ENCODE measurements at regions not wholly inside any gene's neighbourhood (a gene's known extent, or its start where the extent isn't known, plus 50 kb on each side); places are given as distances from the start of the nearest gene placed in this dataset.

DNA sequence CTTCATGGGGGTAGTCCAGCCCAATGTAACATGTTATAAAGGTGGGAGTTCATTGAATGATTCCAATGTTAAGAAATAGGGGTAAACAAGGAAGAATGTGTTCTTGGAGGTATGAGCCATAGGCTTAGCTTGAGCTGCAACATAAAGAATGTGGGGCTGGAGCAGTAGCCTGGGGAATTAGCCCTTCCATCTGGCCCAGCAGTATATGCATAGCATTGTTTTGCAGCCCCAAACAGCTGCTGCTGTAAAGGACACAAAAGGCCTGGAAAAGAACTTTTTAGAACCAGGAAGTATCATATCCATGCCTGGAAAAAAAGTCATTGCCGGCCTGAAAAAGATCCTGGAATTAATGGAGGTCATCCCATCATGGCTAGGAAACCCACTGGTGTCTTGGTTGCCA is 55.8 kb upstream of the SMARCA2 start:
- Histone ChIP-seq H3K4me3 (no peak overlapping the region), H3K9me3 (no peaks in the 10 kb centered on the region), H3K27ac (no peak overlapping the region), H3K27me3 (no peaks in the 10 kb centered on the region), H3K36me3 (no peaks in the 10 kb centered on the region), H3K4me1 (no peaks in the 10 kb centered on the region)
- TF ChIP-seq, protein P1, sequence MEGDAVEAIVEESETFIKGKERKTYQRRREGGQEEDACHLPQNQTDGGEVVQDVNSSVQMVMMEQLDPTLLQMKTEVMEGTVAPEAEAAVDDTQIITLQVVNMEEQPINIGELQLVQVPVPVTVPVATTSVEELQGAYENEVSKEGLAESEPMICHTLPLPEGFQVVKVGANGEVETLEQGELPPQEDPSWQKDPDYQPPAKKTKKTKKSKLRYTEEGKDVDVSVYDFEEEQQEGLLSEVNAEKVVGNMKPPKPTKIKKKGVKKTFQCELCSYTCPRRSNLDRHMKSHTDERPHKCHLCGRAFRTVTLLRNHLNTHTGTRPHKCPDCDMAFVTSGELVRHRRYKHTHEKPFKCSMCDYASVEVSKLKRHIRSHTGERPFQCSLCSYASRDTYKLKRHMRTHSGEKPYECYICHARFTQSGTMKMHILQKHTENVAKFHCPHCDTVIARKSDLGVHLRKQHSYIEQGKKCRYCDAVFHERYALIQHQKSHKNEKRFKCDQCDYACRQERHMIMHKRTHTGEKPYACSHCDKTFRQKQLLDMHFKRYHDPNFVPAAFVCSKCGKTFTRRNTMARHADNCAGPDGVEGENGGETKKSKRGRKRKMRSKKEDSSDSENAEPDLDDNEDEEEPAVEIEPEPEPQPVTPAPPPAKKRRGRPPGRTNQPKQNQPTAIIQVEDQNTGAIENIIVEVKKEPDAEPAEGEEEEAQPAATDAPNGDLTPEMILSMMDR (IDR thresholded peaks at IDR 0.05): no peak
- TF ChIP-seq POLR2A (IDR thresholded peaks at IDR 0.05): no peak
- no peak for TF ChIP-seq EP300 (IDR thresholded peaks at IDR 0.05)
- no peak for TF ChIP-seq POLR2AphosphoS5 (IDR thresholded peaks at IDR 0.05)
- no peak for DNase-seq (ENCODE audit: low spot score in 2 of 2)
- 87% methylated on average over 1 of the region's 1 CpG for WGBS

DNA sequence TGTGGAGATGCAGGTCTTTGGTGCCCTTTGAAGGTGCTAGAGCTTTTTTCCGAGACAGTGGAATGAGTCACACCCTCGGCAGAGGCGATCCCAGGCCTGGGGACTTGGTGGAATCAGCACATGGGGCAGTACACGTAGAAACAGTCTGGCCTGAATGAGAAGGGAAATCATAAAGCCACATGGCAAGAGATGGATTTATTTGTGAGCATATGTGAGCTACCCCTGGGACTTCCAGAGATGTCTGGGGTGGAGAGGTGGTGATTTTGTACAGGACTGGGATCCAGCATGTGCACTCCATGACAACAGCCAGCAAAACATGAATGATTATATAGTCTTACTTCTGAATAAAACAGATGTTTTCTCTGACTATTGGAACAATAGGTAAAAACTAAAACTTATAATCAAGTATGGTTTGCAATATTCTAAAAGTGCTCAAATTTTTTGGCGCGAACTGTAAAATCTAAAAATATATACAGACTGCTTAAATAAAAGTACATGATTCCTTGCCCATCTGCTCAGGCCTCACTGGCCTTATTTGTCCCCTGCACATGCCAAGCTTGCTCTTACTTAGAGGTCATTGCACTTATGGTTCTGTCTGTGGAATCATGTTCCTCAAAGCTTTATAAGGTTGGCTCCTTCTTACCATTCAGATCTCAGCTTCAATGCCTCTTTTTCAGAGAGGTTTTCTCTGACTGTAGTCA is 54.7 kb upstream of the SMARCA2 start:
- WGBS: 94% methylated on average over 6 of the region's 6 CpGs
- no peaks in the 10 kb centered on the region for H3K9me3 ChIP-seq
- no peak for DNase-seq (ENCODE audit: low spot score in 2 of 2)
- no peaks in the 10 kb centered on the region for H3K4me1 ChIP-seq
- H3K27me3 ChIP-seq: no peaks in the 10 kb centered on the region
- H3K27ac ChIP-seq: no peak overlapping the region
- H3K36me3 ChIP-seq: no peaks in the 10 kb centered on the region
- no peak overlapping the region for H3K4me3 ChIP-seq
- TF ChIP-seq POLR2AphosphoS5 (IDR thresholded peaks at IDR 0.05) (no peak), EP300 (IDR thresholded peaks at IDR 0.05) (no peak), POLR2A (IDR thresholded peaks at IDR 0.05) (no peak)
- TF ChIP-seq, protein P1 (IDR thresholded peaks at IDR 0.05): no peak

DNA sequence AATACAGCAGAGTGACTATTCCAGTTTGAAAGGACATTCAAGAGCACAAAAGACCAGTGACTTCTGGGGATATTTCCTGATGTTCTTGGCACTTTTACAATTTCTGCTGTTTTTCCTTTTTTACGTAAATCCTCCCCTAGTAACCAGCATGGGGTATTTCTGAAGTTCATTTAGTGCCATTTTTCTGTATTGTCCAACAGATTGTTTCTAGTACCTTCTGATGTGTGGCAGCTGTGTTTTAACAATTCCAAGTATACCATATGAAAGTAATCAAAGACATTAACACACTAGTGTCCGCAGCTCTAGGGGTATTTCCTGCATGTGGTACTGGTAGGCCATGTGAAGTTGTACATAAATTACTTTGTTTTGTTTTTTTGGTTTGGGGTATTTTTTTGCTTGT is 53.0 kb upstream of the SMARCA2 start:
- no peaks in the 10 kb centered on the region for H3K36me3 ChIP-seq
- H3K4me3 ChIP-seq: no peak overlapping the region
- WGBS: 63% methylated on average over 2 of the region's 2 CpGs
- H3K9me3 ChIP-seq: no peaks in the 10 kb centered on the region
- no peak for DNase-seq (ENCODE audit: low spot score in 2 of 2)
- H3K27ac ChIP-seq: no peak overlapping the region
- no peak for TF ChIP-seq EP300 (IDR thresholded peaks at IDR 0.05)
- no peak for TF ChIP-seq POLR2A (IDR thresholded peaks at IDR 0.05)
- TF ChIP-seq POLR2AphosphoS5 (IDR thresholded peaks at IDR 0.05): no peak
- TF ChIP-seq, protein P1 (IDR thresholded peaks at IDR 0.05): no peak
- H3K27me3 ChIP-seq: no peaks in the 10 kb centered on the region
- no peaks in the 10 kb centered on the region for H3K4me1 ChIP-seq

DNA sequence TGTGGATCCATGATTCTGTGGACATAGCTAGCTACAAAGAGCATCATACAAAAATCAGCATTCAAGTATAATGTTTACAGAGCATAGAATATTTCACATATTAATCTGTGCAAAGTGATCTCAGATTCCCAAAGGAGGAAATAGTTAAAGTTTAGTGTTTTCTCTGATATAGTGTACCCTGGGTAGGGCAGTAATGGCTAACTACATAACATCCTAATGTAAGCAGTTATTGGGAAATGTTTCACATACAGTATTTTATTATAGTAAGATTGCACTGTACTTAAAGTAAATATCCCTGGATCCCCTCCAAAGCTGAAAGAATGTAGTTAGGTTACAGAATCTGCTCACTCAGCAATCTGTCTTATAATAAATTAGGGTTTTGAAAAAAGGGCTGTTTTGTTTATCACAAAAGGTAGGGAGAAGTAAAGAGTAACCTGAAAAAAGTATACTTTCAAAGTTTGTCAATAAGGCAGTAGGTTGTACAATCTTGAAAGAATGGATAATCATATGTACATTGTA is 52.5 kb upstream of the SMARCA2 start:
- Histone ChIP-seq H3K4me3 (no peak overlapping the region), H3K36me3 (no peaks in the 10 kb centered on the region), H3K4me1 (no peaks in the 10 kb centered on the region), H3K9me3 (no peaks in the 10 kb centered on the region), H3K27me3 (no peaks in the 10 kb centered on the region), H3K27ac (no peak overlapping the region)
- TF ChIP-seq POLR2AphosphoS5 (IDR thresholded peaks at IDR 0.05): no peak
- no peak for TF ChIP-seq EP300 (IDR thresholded peaks at IDR 0.05)
- TF ChIP-seq, protein P1 (IDR thresholded peaks at IDR 0.05): no peak
- no peak for TF ChIP-seq POLR2A (IDR thresholded peaks at IDR 0.05)
- no peak for DNase-seq (ENCODE audit: low spot score in 2 of 2)

DNA sequence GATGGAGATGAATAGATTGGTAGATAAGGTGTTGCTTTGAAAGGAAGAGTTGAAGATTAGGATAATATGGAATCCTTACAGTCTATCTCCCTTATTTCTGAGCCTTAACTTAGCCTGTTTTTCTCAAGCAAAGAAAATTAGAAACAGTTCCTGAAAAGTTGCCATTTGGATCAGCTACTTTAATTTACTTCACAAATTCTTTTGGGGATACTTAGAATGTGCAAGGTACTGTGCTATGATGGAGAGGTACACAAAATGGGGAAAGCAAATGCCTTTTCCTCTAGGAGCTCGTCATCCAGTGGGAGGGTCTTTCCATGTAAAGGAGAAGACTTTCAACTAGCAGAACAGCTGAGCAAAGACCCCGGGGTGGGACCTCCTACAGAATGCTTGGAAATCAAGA is 51.1 kb upstream of the SMARCA2 start:
- no peak for DNase-seq (ENCODE audit: low spot score in 2 of 2)

More for the DNA sequence above, 51.1 kb upstream of the SMARCA2 start:
- 67% methylated on average over 2 of the region's 2 CpGs for WGBS
- no peak overlapping the region for H3K4me3 ChIP-seq
- no peaks in the 10 kb centered on the region for H3K4me1 ChIP-seq
- no peak overlapping the region for H3K27ac ChIP-seq
- no peaks in the 10 kb centered on the region for H3K9me3 ChIP-seq
- no peaks in the 10 kb centered on the region for H3K36me3 ChIP-seq
- H3K27me3 ChIP-seq: no peaks in the 10 kb centered on the region
- TF ChIP-seq POLR2A (IDR thresholded peaks at IDR 0.05): no peak
- TF ChIP-seq EP300 (IDR thresholded peaks at IDR 0.05): no peak
- TF ChIP-seq, protein P1 (IDR thresholded peaks at IDR 0.05): no peak
- TF ChIP-seq POLR2AphosphoS5 (IDR thresholded peaks at IDR 0.05): no peak

Measured in suprapubic skin (tissue), 4 donors.